ENCODE measurements at regions not wholly inside any gene's neighbourhood (a gene's known extent, or its start where the extent isn't known, plus 50 kb on each side); places are given as distances from the start of the nearest gene placed in this dataset.

GRCh38 chr2:217732992-217733391 lies 269.8 kb downstream of the TNS1 start:
- no peaks in the 10 kb centered on the region for H3K79me2 ChIP-seq (ENCODE audit: control insufficient read depth, insufficient read depth, low read length)
- H3K27me3 ChIP-seq (ENCODE audit: control insufficient read depth, extremely low read depth, insufficient read depth, low read length): peaks cover 3% of the 10 kb centered on the region
- TF ChIP-seq EZH2 (IDR thresholded peaks at IDR 0.05; ENCODE audit: low read length) (no peak), CTCF (optimal IDR thresholded peaks at IDR 0.05 in 1 of 3, IDR thresholded peaks at IDR 0.05 in 1 of 3, conservative IDR thresholded peaks at IDR 0.05 in 1 of 3; ENCODE audit: extremely low read depth in 1 of 3, insufficient read depth in 2 of 3, low read length in 3 of 3) (no peak)
- H3K36me3 ChIP-seq (ENCODE audit: control insufficient read depth in 2 of 2, extremely low read depth in 1 of 2, insufficient read depth in 2 of 2, low read length in 2 of 2): no peaks in the 10 kb centered on the region
- no peak overlapping the region for H3K9ac ChIP-seq (ENCODE audit: control insufficient read depth, extremely low read depth, insufficient read depth, low read length)
- dilution Hi-C loops (cut with MboI; ENCODE audit: extremely low pct_ligation_motif_present, low sequenced_read_pairs): no loop called here
- H3K4me2 ChIP-seq (ENCODE audit: control insufficient read depth, extremely low read depth, insufficient read depth, low read depth, low read length): no peak overlapping the region
- H4K20me1 ChIP-seq (ENCODE audit: control insufficient read depth, extremely low read depth, insufficient read depth, low read length): no peaks in the 10 kb centered on the region
- FAIRE-seq (no peak), DNase-seq (ENCODE audit: low read depth, low spot score) (no peak)
- H3K4me3 ChIP-seq (ENCODE audit: control insufficient read depth in 2 of 3, extremely low read depth in 1 of 3, insufficient read depth in 2 of 3, low read depth in 1 of 3, low read length in 3 of 3): no peak overlapping the region
- H3K9me3 ChIP-seq (ENCODE audit: control insufficient read depth, low read depth, low read length): no peaks in the 10 kb centered on the region
- no peaks in the 10 kb centered on the region for H3K9me1 ChIP-seq (ENCODE audit: control insufficient read depth, extremely low read depth, insufficient read depth, low read length)
- H3K4me1 ChIP-seq (ENCODE audit: control insufficient read depth, extremely low read depth, insufficient read depth, low read length): no peaks in the 10 kb centered on the region
- no peak overlapping the region for H2AFZ ChIP-seq (ENCODE audit: control insufficient read depth, low read length)
- no peak overlapping the region for H3K27ac ChIP-seq (ENCODE audit: control insufficient read depth, insufficient read depth, low read length)

- FAIRE-seq (no peak), DNase-seq (ENCODE audit: low read depth, low spot score) (no peak)
- Histone ChIP-seq H3K4me1 (ENCODE audit: control insufficient read depth, extremely low read depth, insufficient read depth, low read length) (no peaks in the 10 kb centered on the region), H3K79me2 (ENCODE audit: control insufficient read depth, insufficient read depth, low read length) (no peaks in the 10 kb centered on the region), H3K27me3 (ENCODE audit: control insufficient read depth, extremely low read depth, insufficient read depth, low read length) (peaks cover 3% of the 10 kb centered on the region), H3K4me3 (ENCODE audit: control insufficient read depth in 2 of 3, extremely low read depth in 1 of 3, insufficient read depth in 2 of 3, low read depth in 1 of 3, low read length in 3 of 3) (no peak overlapping the region), H2AFZ (ENCODE audit: control insufficient read depth, low read length) (no peak overlapping the region), H3K9me1 (ENCODE audit: control insufficient read depth, extremely low read depth, insufficient read depth, low read length) (no peaks in the 10 kb centered on the region), H3K4me2 (ENCODE audit: control insufficient read depth, extremely low read depth, insufficient read depth, low read depth, low read length) (no peak overlapping the region), H3K36me3 (ENCODE audit: control insufficient read depth in 2 of 2, extremely low read depth in 1 of 2, insufficient read depth in 2 of 2, low read length in 2 of 2) (no peaks in the 10 kb centered on the region), H4K20me1 (ENCODE audit: control insufficient read depth, extremely low read depth, insufficient read depth, low read length) (no peaks in the 10 kb centered on the region), H3K9ac (ENCODE audit: control insufficient read depth, extremely low read depth, insufficient read depth, low read length) (no peak overlapping the region), H3K27ac (ENCODE audit: control insufficient read depth, insufficient read depth, low read length) (no peak overlapping the region), H3K9me3 (ENCODE audit: control insufficient read depth, low read depth, low read length) (no peaks in the 10 kb centered on the region)
- dilution Hi-C loops (cut with MboI; ENCODE audit: extremely low pct_ligation_motif_present, low sequenced_read_pairs): no loop called here
- no peak for TF ChIP-seq EZH2 (IDR thresholded peaks at IDR 0.05; ENCODE audit: low read length)
- TF ChIP-seq CTCF (optimal IDR thresholded peaks at IDR 0.05 in 1 of 3, IDR thresholded peaks at IDR 0.05 in 1 of 3, conservative IDR thresholded peaks at IDR 0.05 in 1 of 3; ENCODE audit: extremely low read depth in 1 of 3, insufficient read depth in 2 of 3, low read length in 3 of 3): no peak
Observed at GRCh38 chr2:217731805-217732204, 271.0 kb downstream of the TNS1 start.

All from keratinocyte (primary cell).